AG04449 (cell line): ENCODE measurements at regions not wholly inside any gene's neighbourhood (a gene's known extent, or its start where the extent isn't known, plus 50 kb on each side); places are given as distances from the start of the nearest gene placed in this dataset.
A peak's percentile ranks its signal among the peaks of the same experiment; 100 is the strongest.
"Not testable (repeated sequence)": the region's sequence is repeated elsewhere in the genome, so short reads cannot be mapped to it uniquely, and the experiment has no call there.

Source experiments
- CTCF ChIA-PET: fragments of 350-600 bp; formaldehyde crosslinking; extraction: SDS; loops from one replicate; lab custom pipeline; 2021; ENCODE audit warnings: antibody characterized with exemption; lab: Yijun Ruan, JAX
- POLR2A ChIA-PET: fragments of 400-600, 350-600 bp; formaldehyde crosslinking; extraction: SDS; loops from one replicate; lab custom pipeline; 2020; ENCODE audit warnings: antibody characterized with exemption, inconsistent platforms; lab: Yijun Ruan, JAX
- DNase-seq: peaks from one replicate; pipeline ENCODE4 v3.0.0-alpha.2; 2010; ENCODE audit warnings: low read depth, low spot score
- H3K4me3 ChIP-seq: 2 replicates; pipeline ENCODE4 v1.5.1; 2011; ENCODE audit warnings: low read depth, mild to moderate bottlenecking, control low read depth, low read length
- TF ChIP-seq, protein P1 (sequence below): IDR thresholded peaks from one replicate; pipeline ENCODE4 v1.5.1; 2011; ENCODE audit warnings: mild to moderate bottlenecking, moderate library complexity, low read length, control low read depth, inconsistent platforms; ENCODE audit not compliant: insufficient read depth; ENCODE audit errors: missing control alignments

DNA sequence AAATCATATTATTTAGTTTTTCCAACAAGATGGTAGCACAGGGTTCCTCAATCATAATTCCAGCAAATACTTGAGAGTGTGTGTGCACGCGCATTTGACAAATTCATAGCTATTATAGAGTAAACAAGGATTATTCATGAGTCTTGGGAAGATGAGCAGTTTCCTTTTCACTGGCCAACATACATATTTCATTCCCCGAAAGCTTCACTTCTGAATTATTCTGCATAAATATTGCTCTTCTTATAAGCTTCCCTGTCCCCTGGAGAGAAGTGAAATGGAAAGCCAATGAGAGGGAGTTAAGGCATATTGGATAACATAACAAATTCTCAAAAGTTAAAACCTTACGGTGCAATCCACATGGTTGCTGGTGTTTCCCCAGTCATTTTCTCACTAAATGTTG lies 386.4 kb upstream of the SEMA6A start:
- H3K4me3 ChIP-seq: no peak overlapping the region
- ChIA-PET POLR2A (no interaction called here), CTCF (no interaction called here)
- TF ChIP-seq, protein P1, sequence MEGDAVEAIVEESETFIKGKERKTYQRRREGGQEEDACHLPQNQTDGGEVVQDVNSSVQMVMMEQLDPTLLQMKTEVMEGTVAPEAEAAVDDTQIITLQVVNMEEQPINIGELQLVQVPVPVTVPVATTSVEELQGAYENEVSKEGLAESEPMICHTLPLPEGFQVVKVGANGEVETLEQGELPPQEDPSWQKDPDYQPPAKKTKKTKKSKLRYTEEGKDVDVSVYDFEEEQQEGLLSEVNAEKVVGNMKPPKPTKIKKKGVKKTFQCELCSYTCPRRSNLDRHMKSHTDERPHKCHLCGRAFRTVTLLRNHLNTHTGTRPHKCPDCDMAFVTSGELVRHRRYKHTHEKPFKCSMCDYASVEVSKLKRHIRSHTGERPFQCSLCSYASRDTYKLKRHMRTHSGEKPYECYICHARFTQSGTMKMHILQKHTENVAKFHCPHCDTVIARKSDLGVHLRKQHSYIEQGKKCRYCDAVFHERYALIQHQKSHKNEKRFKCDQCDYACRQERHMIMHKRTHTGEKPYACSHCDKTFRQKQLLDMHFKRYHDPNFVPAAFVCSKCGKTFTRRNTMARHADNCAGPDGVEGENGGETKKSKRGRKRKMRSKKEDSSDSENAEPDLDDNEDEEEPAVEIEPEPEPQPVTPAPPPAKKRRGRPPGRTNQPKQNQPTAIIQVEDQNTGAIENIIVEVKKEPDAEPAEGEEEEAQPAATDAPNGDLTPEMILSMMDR: no peak
- no peak for DNase-seq

DNA sequence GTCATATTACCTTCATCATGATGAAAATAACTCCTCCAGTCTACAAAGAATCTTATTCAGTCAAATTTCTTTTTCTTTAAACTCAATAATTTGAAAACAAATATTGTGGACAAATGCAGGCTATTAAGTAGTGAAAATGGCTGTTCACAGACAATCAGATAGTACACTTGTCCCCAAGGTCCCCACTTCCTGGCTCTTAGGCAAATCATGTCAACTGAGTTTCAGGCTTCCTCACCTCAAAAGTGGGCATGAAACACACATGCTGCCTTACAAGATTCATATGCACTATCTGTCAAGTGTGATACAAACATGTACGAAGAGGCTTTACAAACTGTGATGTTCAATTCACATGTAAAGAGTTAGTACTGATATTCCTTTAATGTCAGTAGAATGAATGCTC lies 385.2 kb upstream of the SEMA6A start:
- ChIA-PET POLR2A (no interaction called here), CTCF (no interaction called here)
- no peak overlapping the region for H3K4me3 ChIP-seq
- TF ChIP-seq, protein P1: no peak
- DNase-seq: no peak

DNA sequence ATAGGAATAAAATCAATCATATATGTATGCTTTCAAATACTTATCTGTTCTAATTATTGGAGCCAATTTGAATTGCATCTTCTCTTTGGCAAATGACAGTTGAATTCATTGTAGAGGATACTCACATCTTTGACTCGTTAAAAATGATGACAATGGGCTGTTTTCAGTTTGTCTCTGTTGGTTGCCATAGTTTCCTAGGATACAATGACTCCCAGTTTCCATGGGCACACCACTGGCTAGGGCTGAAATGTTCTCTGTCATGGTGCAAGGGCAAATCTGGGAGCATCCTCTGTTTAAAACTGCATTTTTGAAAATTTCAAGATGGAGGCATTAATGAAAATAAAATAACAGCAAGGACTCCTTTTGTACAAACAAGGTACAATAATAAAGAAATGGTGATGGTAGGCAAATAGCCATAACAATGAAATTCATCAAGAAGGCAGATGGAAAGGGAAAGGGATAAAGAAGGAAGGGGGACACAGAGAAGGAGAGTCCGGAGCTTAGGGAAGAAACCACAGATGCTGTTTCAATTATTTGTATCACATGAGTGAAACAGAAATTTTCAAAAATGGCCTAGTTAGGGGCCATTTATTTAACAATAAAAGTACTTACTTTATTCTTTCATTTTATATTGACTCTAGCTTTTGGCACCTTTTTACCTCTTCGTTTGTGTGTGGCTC lies 378.8 kb upstream of the SEMA6A start:
- TF ChIP-seq, protein P1: no peak
- POLR2A ChIA-PET: no interaction called here
- no peak for DNase-seq
- no peak overlapping the region for H3K4me3 ChIP-seq
- CTCF ChIA-PET: no interaction called here

DNA sequence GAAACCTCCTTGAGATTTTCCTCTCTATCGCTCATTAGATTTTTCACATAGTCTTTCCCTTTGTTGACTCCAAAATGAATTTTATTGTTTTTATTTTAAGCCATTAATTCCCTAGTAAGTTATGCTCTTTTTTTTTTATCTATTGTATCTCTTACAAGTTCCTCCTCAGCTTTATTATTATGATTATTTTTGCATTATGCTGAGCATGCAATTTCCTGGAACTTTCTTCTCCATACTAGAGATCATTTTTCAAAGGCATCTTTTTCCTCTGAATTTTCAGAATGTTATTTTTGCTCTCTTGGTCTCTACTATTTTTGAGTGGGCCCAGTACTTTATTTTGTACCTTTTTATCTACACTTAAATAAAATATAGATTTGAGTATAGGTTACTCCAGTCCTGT lies 376.6 kb upstream of the SEMA6A start:
- no peak overlapping the region for H3K4me3 ChIP-seq
- CTCF ChIA-PET: no interaction called here
- TF ChIP-seq, protein P1: no peak
- POLR2A ChIA-PET: no interaction called here
- no peak for DNase-seq

DNA sequence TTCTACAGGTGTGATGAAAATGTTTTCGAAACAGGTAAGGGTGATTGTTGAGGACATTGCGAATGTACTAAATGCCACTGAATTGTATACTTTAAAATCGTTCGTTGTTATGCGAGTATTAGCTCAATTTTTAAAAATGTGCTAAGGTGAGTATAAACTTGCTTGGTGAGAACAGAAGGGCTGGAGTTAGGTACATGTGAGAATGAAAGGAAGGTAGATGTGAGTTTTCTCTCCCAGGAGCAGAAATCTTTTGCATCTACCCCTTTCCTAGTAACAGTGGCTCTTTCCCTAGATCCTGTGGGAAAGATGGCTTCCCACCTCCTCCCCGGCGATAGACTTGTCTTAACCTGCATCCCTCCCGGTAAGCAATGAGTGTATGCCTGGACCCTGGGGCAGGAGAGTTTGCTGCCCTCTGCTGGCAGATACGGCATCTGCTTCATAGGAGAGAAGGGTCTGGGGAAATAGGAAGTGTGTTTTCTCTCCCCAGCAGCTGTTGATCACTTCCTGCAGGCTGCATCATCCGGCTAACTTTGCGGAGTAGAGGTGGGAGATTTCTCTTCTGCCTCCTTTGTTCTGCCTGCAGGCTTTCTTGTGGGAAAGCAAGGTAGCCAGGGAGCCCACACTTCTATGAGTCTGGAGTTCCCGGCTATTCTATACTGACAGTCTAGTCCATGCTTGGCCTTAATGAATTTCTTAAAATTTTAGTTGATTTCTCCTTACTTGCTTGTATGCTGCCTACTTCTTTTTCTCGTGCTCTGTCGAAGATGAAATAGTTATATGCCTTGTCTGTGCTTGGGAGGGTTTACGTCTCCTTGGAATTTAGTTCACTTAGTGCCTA lies 373.3 kb upstream of the SEMA6A start:
- ChIA-PET POLR2A (no interaction called here), CTCF (no interaction called here)
- DNase-seq: no peak
- TF ChIP-seq, protein P1: peak; percentile 12
- no peak overlapping the region for H3K4me3 ChIP-seq

DNA sequence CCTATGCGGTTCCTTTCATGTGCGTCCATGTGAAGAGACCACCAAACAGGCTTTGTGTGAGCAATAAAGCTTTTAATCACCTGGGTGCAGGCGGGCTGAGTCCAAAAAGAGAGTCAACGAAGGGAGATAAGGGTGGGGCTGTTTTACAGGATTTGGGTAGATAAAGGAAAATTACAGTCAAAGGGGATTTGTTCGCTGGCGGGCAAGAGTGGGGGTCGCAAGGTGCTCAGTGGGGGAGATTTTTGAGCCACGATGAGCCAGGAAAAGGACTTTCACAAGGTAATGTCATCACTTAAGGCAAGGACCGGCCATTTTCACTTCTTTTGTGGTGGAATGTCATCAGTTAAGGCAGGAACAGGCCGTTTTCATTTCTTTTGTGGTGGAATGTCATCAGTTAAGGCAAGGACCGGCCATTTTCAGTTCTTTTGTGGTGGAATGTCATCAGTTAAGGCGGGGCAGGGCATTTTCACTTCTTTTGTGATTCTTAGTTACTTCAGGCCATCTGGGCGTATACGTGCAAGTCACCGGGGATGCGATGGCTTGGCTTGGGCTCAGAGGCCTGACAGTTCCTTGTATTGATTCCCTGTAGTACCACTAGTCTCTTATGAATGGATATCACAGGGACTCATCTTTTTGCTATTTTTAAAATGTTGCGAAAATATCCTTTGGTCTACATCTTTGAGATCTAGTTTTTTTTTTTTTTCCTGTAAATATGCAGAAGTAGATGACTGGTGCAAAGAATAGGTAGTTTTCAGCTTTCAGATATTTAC lies 371.2 kb upstream of the SEMA6A start:
- CTCF ChIA-PET, DNase-seq, POLR2A ChIA-PET, H3K4me3 ChIP-seq: not testable (repeated sequence)
